ENCODE measurements at regions not wholly inside any gene's neighbourhood (a gene's known extent, or its start where the extent isn't known, plus 50 kb on each side); places are given as distances from the start of the nearest gene placed in this dataset.

- CTCF ChIA-PET: no interaction called here
- H4K91ac ChIP-seq (ENCODE audit: insufficient read depth, low read depth, low read length): no peak overlapping the region
These were observed 1205.9 kb upstream of the GYPC start for GRCh38 chr2:125450092-125450491.

More at GRCh38 chr2:125450092-125450491, 1205.9 kb upstream of the GYPC start:
- H3K27ac ChIP-seq (ENCODE audit: insufficient read depth, low read length): no peak overlapping the region
- H3K9me1 ChIP-seq (ENCODE audit: insufficient read depth, low read length): no peaks in the 10 kb centered on the region
- no peaks in the 10 kb centered on the region for H3K36me3 ChIP-seq (ENCODE audit: control insufficient read depth, insufficient read depth, low read length)
- in situ Hi-C loops (cut with MboI; ENCODE audit: low sequenced_read_pairs) (loop anchor here (25.0 kb wide), 1 partner anchor 1413 kb away; the partner anchor contains the start of gene CNTNAP5), dilution Hi-C loops (cut with HindIII; ENCODE audit: low sequenced_read_pairs, unreplicated experiment) (no loop called here), intact Hi-C loops (cut with micrococcal nuclease) (no loop called here)
- H2BK15ac ChIP-seq (ENCODE audit: low read depth, low read length): no peak overlapping the region
- DNase-seq: no peak
- no peak overlapping the region for H4K8ac ChIP-seq (ENCODE audit: low read depth in 2 of 2, low read length in 2 of 2)
- H3K4me3 ChIP-seq (ENCODE audit: insufficient read depth, low read depth, low read length): no peak overlapping the region
- no peak overlapping the region for H2BK120ac ChIP-seq (ENCODE audit: low read depth, low read length)
- H3K9ac ChIP-seq (ENCODE audit: low read depth, low read length): no peak overlapping the region
- no peaks in the 10 kb centered on the region for H3K4me1 ChIP-seq (ENCODE audit: control insufficient read depth, insufficient read depth, low read length)
- H3K79me1 ChIP-seq (ENCODE audit: low read depth in 1 of 2, low read length in 2 of 2): no peaks in the 10 kb centered on the region
- H3K4me2 ChIP-seq (ENCODE audit: low read depth, low read length): no peak overlapping the region
- H3K4ac ChIP-seq (ENCODE audit: low read depth, low read length): no peak overlapping the region
- no peak overlapping the region for H4K5ac ChIP-seq (ENCODE audit: low read depth, low read length)
- H3K14ac ChIP-seq (replicated peaks; ENCODE audit: low read depth, low read length): no peak overlapping the region
- no peak overlapping the region for H2AFZ ChIP-seq (replicated peaks; ENCODE audit: low read length, poor library complexity)
- WGBS, 2 experiments (ENCODE audit: extremely low coverage in 2 of 2, insufficient read length in 1 of 2): no CpG with 5 or more reads among the region's 4 CpGs
- no peaks in the 10 kb centered on the region for H3K27me3 ChIP-seq (ENCODE audit: control insufficient read depth, insufficient read depth, low read length)
- TF ChIP-seq CHD1 (IDR thresholded peaks at IDR 0.05; ENCODE audit: low read depth, low read length) (no peak), MXI1 (IDR thresholded peaks at IDR 0.05; ENCODE audit: borderline replicate concordance, low read depth, low read length) (no peak), RCOR1 (IDR thresholded peaks at IDR 0.05; ENCODE audit: insufficient replicate concordance, low read length) (no peak), SMC3 (IDR thresholded peaks at IDR 0.05; ENCODE audit: low read depth, low read length) (no peak), RAD21 (IDR thresholded peaks at IDR 0.05; ENCODE audit: low read length) (no peak), NFE2L2 (IDR thresholded peaks at IDR 0.05; ENCODE audit: low read depth, low read length) (no peak), RFX5 (IDR thresholded peaks at IDR 0.05; ENCODE audit: low read depth, low read length) (no peak), CTCF (conservative IDR thresholded peaks at IDR 0.05; ENCODE audit: low read depth, low read length) (no peak)
- H3K56ac ChIP-seq (ENCODE audit: extremely low read depth, insufficient read depth, low read length): no peak overlapping the region
- no peak overlapping the region for H3K23ac ChIP-seq (ENCODE audit: low read depth, low read length)
- ATAC-seq (ENCODE audit: low read depth): no peak
- H2AK5ac ChIP-seq (ENCODE audit: low read depth, low read length): no peak overlapping the region
- no peak overlapping the region for H2BK20ac ChIP-seq (ENCODE audit: low read depth, low read length)
- BruUV-seq (replicated peaks): no TSS peak
- no peak overlapping the region for H3K18ac ChIP-seq (ENCODE audit: low read depth, low read length)
- no peaks in the 10 kb centered on the region for H4K20me1 ChIP-seq (ENCODE audit: insufficient read depth, low read length)
- POLR2A ChIA-PET (ENCODE audit: unreplicated experiment): no interaction called here
- 0 out of 2 replicates have a peak, but pooled peaks cover 2% of the 10 kb centered on the region for H3K9me3 ChIP-seq (ENCODE audit: control insufficient read depth, insufficient read depth, low read length)
- H2BK5ac ChIP-seq (ENCODE audit: low read depth, low read length, poor library complexity, severe bottlenecking): no peak overlapping the region
- no peak overlapping the region for H2AK9ac ChIP-seq (replicated peaks; ENCODE audit: low read depth, low read length, poor library complexity)

Measured in IMR-90 (cell line).